NCI-H1417 (cell line): ENCODE measurements at regions not wholly inside any gene's neighbourhood (a gene's known extent, or its start where the extent isn't known, plus 50 kb on each side); places are given as distances from the start of the nearest gene placed in this dataset.
A peak's percentile ranks its signal among the peaks of the same experiment; 100 is the strongest.

ENCODE experiments used
- DNase-seq, 3 experiments: peaks; one replicate each; lab custom pipeline; 2025; lab: John Stamatoyannopoulos, UW

- DNase-seq, result no peak
Observed at GRCh38 chr3:107899990-107900651, 190.7 kb downstream of the CD47 start.

DNA sequence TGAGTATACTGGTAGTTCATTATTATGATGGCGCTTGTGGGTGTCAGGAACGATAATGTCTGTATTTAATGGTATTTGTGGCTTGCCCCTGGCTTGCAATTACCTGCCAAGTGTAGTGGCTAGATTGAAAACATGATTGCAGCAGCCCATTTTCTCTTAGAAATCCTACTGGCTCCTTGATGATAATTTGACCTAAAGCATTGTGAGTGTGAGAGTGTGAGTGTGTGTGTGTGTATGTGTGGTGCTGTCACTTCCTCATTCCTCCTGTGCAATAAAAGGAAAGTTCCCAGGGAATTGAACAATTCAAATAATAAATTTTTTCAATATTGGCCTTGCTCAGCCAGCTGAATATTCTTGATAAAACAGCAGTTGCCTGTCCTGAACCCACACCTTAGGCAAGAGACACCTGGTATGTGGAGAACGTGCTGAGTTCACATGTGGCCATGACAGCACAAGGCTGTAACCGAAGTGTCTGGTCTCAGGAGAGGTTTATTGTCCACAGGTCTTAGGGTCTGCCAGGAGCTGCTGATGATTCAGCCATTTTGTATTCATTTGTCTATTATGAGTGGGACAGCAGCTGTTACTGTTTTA lies 193.3 kb downstream of the CD47 start:
- peak in 1 of 3 experiments; percentile 44 for DNase-seq

DNA sequence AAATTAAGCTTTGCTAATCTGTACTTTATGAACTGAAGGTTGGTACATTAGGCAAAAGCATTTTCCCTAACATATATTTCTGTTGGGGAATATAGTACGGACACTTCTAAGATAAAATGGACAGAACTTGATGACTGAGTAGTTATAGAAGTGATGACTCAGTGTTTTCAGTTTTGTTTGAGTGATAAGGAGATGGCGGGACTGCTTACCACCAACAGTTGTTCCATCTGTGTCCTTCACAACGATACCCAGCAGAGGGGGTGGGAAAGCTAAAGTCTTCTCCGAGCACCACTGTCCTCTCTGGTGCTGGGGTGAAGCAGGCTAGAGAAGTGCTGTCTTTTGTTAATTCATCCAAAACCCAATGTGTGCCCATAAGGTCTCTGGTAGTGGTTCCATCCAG lies 195.8 kb downstream of the CD47 start:
- no peak for DNase-seq

GRCh38 chr3:107892955-107893624 lies 197.7 kb downstream of the CD47 start:
- peak in 2 of 3 experiments; percentile 78 to 95 for DNase-seq

- DNase-seq, result peak in 1 of 3 experiments; percentile 40
Observed at GRCh38 chr3:107884719-107885460, 205.9 kb downstream of the CD47 start.

GRCh38 chr3:107884028-107884427 lies 206.8 kb downstream of the CD47 start:
- DNase-seq, result no peak

DNA sequence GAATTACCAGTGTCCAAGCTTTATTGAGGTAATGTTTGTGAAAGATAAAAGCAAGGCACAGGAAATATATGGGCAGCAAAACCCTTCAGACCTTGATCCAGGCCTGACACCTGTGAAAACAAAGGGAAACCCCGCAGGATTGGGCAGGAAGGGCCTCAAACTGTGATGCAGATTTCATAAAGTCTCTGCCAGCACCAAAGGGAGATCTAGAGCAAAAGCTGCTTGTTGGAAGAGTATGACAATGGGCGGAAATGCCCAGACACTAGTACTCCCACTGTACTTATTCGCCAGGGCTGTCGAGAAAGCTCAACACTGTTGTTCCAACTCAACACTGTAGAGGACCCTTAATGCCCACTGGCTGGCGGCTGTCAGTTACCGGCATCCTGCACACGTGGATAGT lies 207.9 kb downstream of the CD47 start:
- DNase-seq, result no peak

DNA sequence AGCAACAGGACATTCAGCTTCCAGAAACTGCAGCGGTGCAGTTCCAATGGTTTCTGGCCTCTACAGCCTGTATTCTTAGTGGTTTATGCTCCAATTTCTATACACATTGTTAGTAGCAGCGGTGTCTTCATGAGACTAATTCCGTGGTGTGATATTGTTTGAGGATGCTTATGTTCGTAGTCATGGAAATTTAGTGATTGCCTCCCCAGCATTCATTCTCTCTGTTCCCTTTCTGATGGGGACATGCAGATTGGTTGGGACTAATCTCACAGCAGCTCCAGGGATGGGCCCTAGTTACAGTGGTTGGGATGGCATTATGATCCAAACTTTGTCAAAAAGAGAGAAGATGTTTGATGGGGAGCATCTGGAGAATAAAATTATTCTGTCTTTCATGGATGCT lies 208.6 kb downstream of the CD47 start:
- no peak for DNase-seq

DNA sequence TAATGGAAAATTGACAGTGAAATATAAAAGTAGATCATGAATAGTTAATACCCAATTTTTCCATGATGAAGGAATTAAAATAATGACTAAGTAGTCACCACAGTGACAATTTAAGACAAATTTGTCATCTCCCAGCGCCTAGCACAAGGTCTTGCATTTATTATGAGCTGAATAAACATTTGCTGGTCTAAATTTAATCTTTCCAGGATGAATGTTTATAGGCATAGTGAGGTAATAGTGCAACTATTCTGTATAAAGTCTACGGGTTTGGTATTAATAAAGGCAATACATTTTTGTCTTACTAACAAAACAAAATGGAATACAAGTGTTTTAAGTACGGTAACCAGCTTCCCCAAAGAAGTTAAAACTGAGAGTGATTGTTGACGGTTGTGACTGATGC lies 209.3 kb downstream of the CD47 start:
- DNase-seq, result no peak

DNA sequence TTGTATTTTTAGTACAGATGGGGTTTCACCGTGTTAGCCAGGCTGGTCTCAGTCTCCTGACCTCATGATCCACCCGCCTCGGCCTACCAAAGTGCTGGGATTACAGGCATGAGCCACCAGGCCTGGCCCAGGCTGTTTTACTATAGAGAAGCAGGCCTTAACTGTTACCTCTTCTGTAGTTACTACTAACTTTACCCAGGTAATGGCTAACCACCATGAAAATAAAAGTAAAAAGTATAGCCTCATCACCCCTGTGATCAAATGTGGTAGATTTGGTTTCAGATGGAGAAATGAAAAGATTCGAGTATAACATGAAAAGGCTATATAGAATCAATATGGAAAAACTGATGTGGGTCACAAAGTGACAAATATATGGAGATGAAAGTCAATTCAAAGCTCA lies 210.1 kb downstream of the CD47 start:
- no peak for DNase-seq

- DNase-seq, result no peak
Observed at GRCh38 chr3:107877936-107878335, 212.9 kb downstream of the CD47 start.

DNA sequence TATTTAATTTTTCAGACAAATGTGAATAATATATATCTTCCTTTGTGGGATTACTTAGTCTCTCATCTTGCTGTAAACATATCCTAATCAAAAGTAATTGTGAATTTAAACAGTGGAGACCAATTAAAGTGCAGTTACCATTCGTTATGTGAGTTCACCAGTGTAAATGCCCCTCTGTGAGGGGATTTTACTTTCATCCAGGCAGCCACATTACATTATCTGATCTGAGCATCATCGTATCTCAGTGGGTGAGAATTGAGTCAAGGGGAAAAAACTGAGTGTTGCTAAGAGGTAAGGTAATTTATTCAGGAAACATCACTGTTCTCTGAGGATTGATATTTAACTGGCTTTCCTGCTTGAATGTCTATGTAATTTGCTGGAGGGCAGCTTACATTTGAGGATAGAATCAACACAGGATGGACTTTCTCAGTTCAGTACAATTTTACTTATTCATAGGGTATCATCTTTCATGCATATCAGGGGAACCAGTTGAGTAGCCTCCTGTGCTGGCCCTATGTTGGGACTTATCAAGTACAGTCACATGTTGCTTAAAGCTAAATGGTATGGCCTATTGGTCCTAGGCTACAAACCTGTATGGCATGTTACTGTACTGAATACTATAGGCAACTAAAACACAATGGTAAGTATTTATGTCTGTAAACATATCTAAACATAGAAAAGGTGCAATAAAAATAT lies 219.7 kb downstream of the CD47 start:
- peak in 1 of 3 experiments; percentile 24 for DNase-seq

GRCh38 chr3:107870096-107870495 lies 220.7 kb downstream of the CD47 start:
- DNase-seq, result no peak

GRCh38 chr3:107868449-107868848 lies 222.4 kb downstream of the CD47 start:
- no peak for DNase-seq

- DNase-seq, result no peak
Observed at GRCh38 chr3:107861904-107862303, 228.9 kb downstream of the CD47 start.

GRCh38 chr3:107861422-107861821 lies 229.4 kb downstream of the CD47 start:
- DNase-seq, result no peak
